HuH-7.5 (cell line): ENCODE measurements at regions not wholly inside any gene's neighbourhood (a gene's known extent, or its start where the extent isn't known, plus 50 kb on each side); places are given as distances from the start of the nearest gene placed in this dataset.
"Not testable (repeated sequence)": the region's sequence is repeated elsewhere in the genome, so short reads cannot be mapped to it uniquely, and the experiment has no call there.

Experiments used
- DNase-seq: peaks from one replicate; pipeline ENCODE4 v3.0.0; 2011; ENCODE audit warnings: low spot score

DNA sequence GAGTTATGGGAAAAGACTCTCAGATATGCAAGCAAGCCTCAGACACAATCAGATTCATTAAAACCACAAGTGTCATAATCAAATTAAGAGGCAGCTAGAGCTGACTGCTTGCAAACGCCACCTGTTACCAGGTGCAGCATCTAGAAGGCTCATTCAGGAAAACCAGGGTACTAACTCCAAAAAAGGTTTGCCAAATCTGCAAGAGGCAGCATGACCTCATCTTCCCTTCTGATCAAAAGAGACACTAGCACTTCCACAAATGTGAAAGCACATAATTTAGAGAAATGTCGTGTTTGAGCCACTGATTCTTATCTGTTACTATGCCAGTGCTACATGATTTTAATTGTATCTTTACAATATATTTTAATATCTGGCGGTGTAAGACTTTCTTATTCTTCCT, 123.3 kb upstream of the NANOGP8 start:
- no peak for DNase-seq

GRCh38 chr15:35206060-35206675, 121.1 kb upstream of the NANOGP8 start:
- no peak for DNase-seq

DNA sequence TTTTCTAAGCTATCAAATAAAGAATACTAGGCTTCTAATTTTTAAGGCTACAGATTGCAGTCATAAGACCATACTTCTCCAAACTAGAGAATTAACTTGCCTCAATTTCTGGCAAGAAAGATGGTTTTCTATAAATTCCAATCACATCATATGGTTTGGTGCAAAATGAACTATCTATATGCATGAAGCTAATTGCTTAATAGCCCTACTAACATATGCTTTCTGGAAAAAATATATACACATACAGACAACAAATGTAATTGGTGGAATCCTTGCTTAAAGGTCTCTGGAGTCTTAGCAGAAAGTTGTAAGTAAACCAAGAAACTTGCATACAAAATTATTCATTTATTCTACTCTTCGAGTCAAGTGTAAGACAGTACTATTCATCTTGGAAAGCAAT, 113.1 kb upstream of the NANOGP8 start:
- DNase-seq = no peak

DNA sequence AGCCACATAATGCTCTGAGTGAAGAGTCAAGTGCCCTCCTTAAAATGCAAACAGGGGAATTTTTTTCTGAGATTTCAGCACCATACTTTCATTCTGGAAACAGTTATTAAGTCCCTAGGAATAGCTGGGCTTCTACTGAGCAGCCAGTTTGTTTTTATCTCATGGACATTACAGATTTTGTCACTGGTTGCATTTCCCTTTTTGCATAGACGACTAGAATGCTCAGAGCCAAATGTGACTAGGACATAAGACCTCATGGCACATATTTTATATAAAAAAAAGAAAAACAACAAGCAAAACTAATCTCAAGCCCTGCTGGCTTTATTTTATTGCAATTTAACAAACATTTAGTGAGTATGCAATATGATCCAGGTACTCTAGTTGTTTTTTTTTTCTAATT, 112.7 kb upstream of the NANOGP8 start:
- DNase-seq = no peak

- DNase-seq = no peak
Measured at GRCh38 chr15:35197306-35197705, 112.2 kb upstream of the NANOGP8 start.

DNA sequence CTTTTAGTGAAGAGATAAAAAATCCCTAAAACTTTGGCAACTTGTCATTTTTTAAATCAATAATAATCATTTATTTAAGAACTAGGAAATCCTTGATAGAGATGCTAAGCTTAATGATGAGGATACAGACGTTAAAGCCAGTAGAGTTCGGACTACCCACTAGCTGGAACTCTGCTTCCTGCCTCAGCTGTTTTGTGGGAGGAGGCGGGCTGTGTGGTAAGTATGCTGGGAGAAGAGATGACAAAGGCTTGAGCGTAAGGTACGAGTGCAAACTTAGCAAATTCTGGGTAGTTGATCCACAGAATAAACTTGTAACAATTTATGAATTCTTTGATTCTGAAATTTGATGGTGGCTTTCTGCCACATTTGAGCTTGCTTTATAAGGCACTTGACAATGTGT, 111.2 kb upstream of the NANOGP8 start:
- no peak for DNase-seq

GRCh38 chr15:35195649-35196048, 110.6 kb upstream of the NANOGP8 start:
- no peak for DNase-seq

DNA sequence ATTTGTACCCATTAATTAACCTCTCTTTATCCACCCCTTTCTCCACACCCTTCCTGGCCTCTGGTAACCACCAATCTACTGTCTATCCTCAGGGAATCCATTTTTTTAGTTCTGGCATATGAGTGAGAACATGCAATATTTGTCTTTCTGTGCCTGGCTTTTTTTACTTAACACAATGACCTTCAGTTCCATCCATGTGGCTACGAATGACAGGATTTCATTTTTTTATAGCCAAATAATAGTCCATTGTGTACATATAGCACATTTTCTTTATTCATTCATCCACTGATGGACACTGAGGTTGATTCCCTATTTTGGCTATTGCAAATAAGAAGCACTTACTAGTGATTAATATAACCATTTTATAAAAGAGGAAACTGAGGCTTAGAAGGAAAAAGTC, 109.9 kb upstream of the NANOGP8 start:
- no peak for DNase-seq

DNA sequence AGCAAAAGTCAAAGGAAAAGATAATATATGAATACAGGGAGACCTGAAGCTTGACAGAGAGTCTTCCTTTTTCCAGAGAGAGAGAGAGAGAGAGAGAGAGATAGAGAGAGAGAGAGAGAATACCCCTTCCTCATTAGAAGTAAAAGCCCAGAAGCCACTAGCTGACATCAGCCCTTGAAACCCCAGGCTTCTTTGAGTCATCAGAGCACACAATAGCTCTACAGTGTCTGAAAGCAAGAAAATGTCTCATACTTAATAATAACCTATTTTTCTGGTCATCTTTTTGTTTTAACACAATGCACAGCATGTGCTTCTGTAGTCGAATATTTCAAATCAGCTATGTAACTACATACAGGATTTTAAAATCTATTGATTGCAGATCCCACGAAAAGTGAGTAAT, 109.2 kb upstream of the NANOGP8 start:
- no peak for DNase-seq

DNA sequence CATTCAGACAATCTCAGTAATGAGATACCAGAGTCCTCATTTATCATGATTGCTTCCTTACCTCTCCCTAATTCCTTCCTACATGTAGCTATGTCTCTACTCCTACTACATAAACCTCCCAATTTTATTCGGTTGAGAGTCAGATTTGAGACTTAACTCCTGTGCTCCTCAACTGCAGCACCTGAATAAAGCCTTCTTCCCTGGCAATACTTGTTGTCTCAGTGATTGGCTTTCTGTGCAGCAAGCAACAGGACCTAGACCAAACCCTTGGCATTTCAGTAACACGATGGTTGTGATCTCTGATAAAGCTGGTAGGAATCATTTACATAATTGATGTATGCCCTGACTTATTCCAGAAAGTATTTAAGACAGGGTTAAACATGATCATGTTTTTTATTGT, 106.7 kb upstream of the NANOGP8 start:
- no peak for DNase-seq

- DNase-seq = no peak
Measured at GRCh38 chr15:35186346-35186745, 101.3 kb upstream of the NANOGP8 start.

- no peak for DNase-seq
Measured at GRCh38 chr15:35184646-35185045, 99.6 kb upstream of the NANOGP8 start.

DNA sequence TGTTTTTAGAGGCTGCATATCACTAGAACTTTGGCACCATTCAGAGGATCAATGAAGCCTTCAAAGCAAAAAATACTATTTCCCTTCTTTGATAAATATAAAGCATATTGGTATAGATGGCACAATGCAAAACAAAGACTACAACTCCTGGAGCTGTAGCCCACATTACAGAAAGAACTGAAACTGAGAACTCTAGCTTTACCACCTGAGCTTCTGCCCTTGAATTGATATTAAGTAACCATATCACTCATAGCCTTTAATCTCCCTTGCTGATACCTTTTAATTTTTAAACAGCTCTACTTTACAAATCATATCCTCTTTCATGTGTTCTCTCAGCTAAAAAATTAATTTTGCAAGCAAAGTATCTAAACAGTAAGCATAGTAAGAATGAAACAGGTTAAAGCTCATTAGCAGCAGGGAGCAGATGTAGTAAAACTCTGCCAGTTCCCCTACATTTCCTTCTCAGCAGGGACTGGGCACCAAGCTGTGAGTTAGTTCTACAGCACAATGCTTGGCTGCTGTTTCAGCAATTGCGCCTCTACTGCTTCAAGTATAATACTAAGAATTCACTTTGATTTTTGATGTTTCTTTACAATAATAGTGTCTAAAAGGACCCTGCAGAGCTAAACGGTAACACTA, 97.9 kb upstream of the NANOGP8 start:
- no peak for DNase-seq

GRCh38 chr15:35181538-35181937, 96.4 kb upstream of the NANOGP8 start:
- DNase-seq = no peak

- no peak for DNase-seq
Measured at GRCh38 chr15:35179739-35180138, 94.6 kb upstream of the NANOGP8 start.

- DNase-seq = not testable (repeated sequence)
Measured at GRCh38 chr15:35178186-35178585, 93.1 kb upstream of the NANOGP8 start.

DNA sequence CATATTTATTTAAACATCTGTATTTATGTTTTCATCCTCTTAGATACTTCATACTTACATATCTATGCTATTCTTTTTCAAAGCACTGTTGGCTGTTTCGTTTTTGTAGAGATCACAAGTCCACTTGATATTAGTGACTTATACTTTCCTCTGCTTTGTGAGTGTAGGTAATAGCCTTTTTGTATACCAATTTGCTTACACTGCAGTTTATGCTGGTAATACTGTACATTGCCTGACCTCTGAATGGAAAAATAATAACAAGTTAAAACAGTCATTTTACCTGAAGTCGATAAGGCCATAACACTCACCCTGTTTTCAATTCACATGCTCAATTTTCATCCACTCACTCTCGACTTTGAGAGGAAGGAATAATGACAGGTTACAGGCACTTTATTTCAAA, 89.9 kb upstream of the NANOGP8 start:
- DNase-seq = no peak

DNA sequence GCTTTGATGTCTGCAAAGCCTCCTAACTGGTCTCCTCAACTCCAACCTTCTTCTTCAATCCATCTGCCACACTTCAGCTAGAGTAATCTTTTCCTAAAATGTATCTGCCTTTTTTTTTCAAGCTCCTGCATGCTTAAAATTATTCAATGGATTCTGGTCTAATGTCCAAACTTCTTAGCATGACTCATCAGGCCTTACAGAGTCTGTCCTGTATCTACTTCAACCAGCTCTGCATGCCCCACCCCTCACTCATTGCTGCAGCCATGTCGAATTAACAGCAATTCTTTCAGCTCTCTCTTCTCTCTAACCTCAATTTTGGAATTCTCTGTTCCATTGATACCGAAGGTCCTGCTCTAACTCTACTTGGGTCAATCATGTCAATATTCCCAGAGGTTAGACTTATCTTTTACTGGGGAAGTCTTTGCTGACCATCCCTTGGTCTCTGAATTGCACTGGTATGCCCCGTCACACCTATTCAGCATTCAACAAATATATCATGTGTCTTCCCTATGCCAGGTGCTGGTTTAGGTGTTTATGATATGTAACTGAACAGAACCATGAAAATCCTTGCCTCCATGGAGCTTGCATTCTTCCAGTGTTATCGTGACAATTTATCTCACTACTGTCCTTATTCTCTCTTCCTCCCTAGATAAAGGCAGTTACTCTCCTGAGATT, 88.5 kb upstream of the NANOGP8 start:
- DNase-seq = no peak

GRCh38 chr15:35170207-35170606, 85.1 kb upstream of the NANOGP8 start:
- no peak for DNase-seq

DNA sequence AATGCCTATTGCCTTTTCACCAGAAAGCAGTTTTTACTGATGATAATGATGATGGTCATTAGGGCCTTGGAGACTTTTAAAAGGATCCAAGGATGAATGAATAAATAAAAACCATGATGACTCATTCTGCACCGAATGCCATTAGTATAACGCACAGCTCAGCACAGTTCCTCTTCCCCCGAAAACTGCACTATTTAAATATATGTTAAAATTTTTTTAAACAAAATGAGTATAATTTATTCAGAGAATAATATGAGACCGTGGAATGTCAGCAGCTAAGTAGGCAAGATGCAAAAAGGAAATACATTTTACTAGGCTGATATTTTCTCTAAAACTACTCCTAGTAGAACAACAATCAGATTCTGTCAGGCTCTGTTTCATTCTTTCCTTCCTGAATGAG, 83.4 kb upstream of the NANOGP8 start:
- no peak for DNase-seq

GRCh38 chr15:35167675-35168074, 82.6 kb upstream of the NANOGP8 start:
- DNase-seq = no peak

- DNase-seq = no peak
Measured at GRCh38 chr15:35166730-35167359, 81.8 kb upstream of the NANOGP8 start.

DNA sequence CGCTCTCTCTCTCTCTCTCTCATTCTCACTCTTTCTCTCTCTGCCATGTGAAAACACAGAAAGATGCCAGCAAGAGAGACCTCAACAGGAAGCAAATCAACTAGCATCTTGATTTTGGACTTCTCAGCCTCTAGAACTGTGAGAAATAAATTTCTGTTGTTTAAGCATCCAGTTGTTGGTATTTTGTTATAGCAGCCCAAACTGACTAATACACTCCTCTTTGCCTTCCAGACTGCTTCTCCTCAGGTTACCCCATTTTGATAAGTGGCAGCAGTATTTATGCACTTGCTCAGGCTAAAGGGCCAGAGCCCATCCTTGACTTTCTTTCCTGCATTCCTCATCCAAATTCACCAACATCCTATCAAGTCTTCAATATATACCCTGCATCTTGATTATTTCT, 76.6 kb upstream of the NANOGP8 start:
- DNase-seq = no peak
